Endothelial cell (in vitro differentiated cells): ENCODE measurements at regions not wholly inside any gene's neighbourhood (a gene's known extent, or its start where the extent isn't known, plus 50 kb on each side); places are given as distances from the start of the nearest gene placed in this dataset.

ENCODE experiments used
- DNase-seq: peaks from one replicate; pipeline ENCODE4 v3.0.0; 2021; ENCODE audit warnings: low spot score
- H3K27ac Mint-ChIP-seq: one replicate; pipeline ENCODE4 v1.8.0; 2021; ENCODE audit warnings: mixed read lengths, inconsistent platforms; ENCODE audit not compliant: unreplicated experiment
- H3K27me3 Mint-ChIP-seq: one replicate; pipeline ENCODE4 v1.8.0; 2021; ENCODE audit warnings: mild to moderate bottlenecking, moderate library complexity, mixed read lengths, inconsistent platforms; ENCODE audit not compliant: unreplicated experiment
- H3K36me3 Mint-ChIP-seq: one replicate; pipeline ENCODE4 v1.8.0; 2021; ENCODE audit warnings: mild to moderate bottlenecking, low read depth, mixed read lengths, inconsistent platforms; ENCODE audit not compliant: unreplicated experiment
- H3K4me1 Mint-ChIP-seq: one replicate; pipeline ENCODE4 v1.8.0; 2021; ENCODE audit warnings: mild to moderate bottlenecking, mixed read lengths, inconsistent platforms; ENCODE audit not compliant: unreplicated experiment
- H3K4me3 Mint-ChIP-seq: one replicate; pipeline ENCODE4 v1.8.0; 2021; ENCODE audit warnings: mild to moderate bottlenecking, mixed read lengths, inconsistent platforms; ENCODE audit not compliant: unreplicated experiment
- H3K9me3 Mint-ChIP-seq: one replicate; pipeline ENCODE4 v1.8.0; 2021; ENCODE audit warnings: mixed read lengths, inconsistent platforms; ENCODE audit not compliant: unreplicated experiment
- TF ChIP-seq, protein P1 (sequence below): fragments of 200-600 bp; sonication (generic); IDR thresholded peaks from one replicate; pipeline ENCODE4 v1.5.0; 2021; ENCODE audit warnings: antibody characterized with exemption; ENCODE audit not compliant: unreplicated experiment

DNA sequence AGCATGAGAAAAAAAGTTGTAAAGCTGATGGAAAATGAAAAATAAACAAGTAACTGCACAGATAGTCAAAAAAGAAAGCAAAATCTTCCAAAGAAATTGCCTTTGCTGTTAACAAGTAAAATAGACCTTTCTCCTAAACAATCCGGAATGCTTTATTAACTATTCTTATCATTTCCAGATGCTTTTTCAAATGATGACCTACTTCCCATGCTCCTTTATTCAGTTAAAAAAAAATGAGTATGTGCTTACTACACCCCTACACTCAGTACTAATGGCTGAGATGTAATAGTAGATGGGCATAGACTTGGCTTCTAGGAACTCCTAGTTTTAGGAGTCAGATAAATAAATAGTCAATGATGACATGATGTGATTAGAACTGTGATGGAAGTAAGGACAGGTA is 108.5 kb downstream of the NIBAN1 start:
- TF ChIP-seq, protein P1, sequence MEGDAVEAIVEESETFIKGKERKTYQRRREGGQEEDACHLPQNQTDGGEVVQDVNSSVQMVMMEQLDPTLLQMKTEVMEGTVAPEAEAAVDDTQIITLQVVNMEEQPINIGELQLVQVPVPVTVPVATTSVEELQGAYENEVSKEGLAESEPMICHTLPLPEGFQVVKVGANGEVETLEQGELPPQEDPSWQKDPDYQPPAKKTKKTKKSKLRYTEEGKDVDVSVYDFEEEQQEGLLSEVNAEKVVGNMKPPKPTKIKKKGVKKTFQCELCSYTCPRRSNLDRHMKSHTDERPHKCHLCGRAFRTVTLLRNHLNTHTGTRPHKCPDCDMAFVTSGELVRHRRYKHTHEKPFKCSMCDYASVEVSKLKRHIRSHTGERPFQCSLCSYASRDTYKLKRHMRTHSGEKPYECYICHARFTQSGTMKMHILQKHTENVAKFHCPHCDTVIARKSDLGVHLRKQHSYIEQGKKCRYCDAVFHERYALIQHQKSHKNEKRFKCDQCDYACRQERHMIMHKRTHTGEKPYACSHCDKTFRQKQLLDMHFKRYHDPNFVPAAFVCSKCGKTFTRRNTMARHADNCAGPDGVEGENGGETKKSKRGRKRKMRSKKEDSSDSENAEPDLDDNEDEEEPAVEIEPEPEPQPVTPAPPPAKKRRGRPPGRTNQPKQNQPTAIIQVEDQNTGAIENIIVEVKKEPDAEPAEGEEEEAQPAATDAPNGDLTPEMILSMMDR: no peak
- Mint-ChIP-seq H3K36me3 (peaks cover 10% of the 10 kb centered on the region), H3K27me3 (peaks cover 3% of the 10 kb centered on the region), H3K27ac (no peak overlapping the region), H3K4me1 (peaks cover 33% of the 10 kb centered on the region), H3K4me3 (no peak overlapping the region), H3K9me3 (no peaks in the 10 kb centered on the region)
- DNase-seq: no peak

DNA sequence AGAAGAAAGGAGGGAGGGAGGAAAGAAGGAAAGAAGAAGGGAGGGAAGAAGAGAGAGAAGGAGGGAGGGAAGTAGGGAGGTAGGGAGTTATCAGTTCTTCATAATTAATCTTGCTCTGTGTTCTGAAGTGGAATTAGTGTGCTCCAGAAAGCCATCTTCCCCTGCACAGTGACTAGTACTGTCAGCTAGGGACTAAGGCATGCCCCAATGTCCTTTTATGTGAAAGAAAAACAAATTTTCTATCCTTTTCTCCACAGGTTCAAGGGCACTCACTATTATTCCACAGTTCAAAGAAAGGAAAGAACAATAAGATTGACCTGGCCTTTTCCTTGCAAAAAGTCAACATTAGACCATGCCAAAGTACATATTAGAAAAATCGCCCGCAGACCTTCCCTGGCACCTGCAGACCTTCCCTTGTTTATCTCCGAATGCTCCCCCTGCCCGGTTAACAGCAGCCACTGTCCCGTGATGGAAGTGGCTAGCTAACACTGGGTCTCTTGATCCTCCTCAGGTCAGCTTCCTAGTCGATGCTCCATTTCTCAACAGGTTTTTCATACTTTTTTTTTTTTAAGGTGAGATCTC is 107.2 kb upstream of the EDEM3 start:
- no peak overlapping the region for H3K27ac Mint-ChIP-seq
- no peak overlapping the region for H3K4me3 Mint-ChIP-seq
- H3K9me3 Mint-ChIP-seq: no peaks in the 10 kb centered on the region
- peaks cover 3% of the 10 kb centered on the region for H3K27me3 Mint-ChIP-seq
- DNase-seq: no peak
- peaks cover 3% of the 10 kb centered on the region for H3K36me3 Mint-ChIP-seq
- peaks cover 21% of the 10 kb centered on the region for H3K4me1 Mint-ChIP-seq
- TF ChIP-seq, protein P1: no peak

DNA sequence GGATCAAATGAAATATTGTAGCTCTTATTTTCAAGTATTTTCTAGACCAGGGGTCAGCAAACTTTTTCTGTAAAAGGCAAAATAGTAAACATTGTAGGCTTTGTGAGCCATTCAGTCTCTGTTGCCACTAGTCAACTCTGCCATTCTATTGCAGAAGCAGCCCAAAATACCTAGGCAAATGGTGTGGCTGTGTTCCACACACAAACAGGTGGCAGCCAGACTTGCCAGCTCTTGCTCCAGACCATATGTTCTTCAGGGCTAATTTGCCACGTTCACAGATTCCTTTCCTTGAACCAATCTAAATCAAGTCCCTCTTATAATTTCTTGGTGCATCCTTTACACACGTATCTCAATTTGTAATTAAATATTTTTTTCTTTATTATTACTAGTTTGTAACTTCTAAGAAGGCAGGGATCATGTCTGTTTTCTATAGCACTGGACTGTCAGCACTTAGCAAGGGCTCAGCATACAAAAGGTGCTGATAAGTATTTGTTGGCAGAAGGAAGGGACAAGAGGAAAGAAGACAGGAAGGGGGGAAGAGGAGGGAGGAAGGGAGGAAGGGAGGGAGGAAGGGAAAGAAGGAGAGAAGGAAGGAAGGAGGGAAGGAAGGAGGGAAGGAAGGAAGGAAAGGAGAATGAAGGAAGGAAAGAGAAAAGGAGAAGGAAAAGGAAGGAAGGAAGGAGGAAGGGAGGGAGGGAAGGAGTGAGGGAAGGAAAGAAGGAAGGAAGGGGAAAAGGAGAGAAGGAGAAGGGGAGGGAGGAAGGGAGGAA is 106.5 kb upstream of the EDEM3 start:
- Mint-ChIP-seq H3K4me3 (no peak overlapping the region), H3K27ac (peak overlapping the region; percentile 21), H3K27me3 (peaks cover 3% of the 10 kb centered on the region), H3K9me3 (no peaks in the 10 kb centered on the region), H3K36me3 (no peaks in the 10 kb centered on the region), H3K4me1 (peaks cover 19% of the 10 kb centered on the region)
- DNase-seq: no peak
- TF ChIP-seq, protein P1: no peak

DNA sequence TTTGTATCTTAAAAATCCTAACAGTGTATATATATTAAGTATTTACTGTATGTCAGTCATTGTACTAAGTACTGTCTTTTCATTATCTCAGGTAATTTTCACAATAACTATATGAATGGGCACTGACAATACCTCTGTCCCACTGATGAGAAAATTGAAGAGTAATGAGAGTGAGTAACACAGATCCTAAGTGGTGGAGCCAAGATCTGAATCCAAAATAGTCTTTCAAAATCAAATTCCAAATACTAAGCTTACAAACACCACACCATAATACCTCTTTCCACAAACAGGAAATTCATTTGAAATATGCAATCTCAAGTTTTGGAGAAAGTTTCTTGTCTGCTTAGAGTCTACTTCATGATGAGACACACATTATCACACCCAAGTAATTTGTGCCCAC is 105.9 kb upstream of the EDEM3 start:
- no peak for DNase-seq
- Mint-ChIP-seq H3K27ac (peak overlapping the region; percentile 21), H3K9me3 (no peaks in the 10 kb centered on the region), H3K36me3 (no peaks in the 10 kb centered on the region), H3K4me3 (no peak overlapping the region), H3K4me1 (peaks cover 16% of the 10 kb centered on the region), H3K27me3 (peaks cover 3% of the 10 kb centered on the region)
- TF ChIP-seq, protein P1: no peak
